ENCODE measurements at regions not wholly inside any gene's neighbourhood (a gene's known extent, or its start where the extent isn't known, plus 50 kb on each side); places are given as distances from the start of the nearest gene placed in this dataset.

- TF ChIP-seq, protein P1, sequence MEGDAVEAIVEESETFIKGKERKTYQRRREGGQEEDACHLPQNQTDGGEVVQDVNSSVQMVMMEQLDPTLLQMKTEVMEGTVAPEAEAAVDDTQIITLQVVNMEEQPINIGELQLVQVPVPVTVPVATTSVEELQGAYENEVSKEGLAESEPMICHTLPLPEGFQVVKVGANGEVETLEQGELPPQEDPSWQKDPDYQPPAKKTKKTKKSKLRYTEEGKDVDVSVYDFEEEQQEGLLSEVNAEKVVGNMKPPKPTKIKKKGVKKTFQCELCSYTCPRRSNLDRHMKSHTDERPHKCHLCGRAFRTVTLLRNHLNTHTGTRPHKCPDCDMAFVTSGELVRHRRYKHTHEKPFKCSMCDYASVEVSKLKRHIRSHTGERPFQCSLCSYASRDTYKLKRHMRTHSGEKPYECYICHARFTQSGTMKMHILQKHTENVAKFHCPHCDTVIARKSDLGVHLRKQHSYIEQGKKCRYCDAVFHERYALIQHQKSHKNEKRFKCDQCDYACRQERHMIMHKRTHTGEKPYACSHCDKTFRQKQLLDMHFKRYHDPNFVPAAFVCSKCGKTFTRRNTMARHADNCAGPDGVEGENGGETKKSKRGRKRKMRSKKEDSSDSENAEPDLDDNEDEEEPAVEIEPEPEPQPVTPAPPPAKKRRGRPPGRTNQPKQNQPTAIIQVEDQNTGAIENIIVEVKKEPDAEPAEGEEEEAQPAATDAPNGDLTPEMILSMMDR (IDR thresholded peaks at IDR 0.05), result no peak
- no peak for TF ChIP-seq POLR2A (IDR thresholded peaks at IDR 0.05)
Measured at GRCh38 chr15:81526029-81526428, 152.0 kb upstream of the TMC3 start.
